GM12878 (cell line): ENCODE measurements at regions not wholly inside any gene's neighbourhood (a gene's known extent, or its start where the extent isn't known, plus 50 kb on each side); places are given as distances from the start of the nearest gene placed in this dataset.

Experiments used
- ATAC-seq: fragments of 200-7000 bp; cut with Tn5 transposase; 3 replicates; pipeline ENCODE4 v1.9.1; 2020; ENCODE audit warnings: mild to moderate bottlenecking, moderate library complexity
- BruUV-seq: library from RNA; stranded (reverse); fragments of 400-500 nt; replicated peaks from 2 replicates; lab custom pipeline; 2021; lab: Mats Ljungman, UMichigan
- CTCF ChIA-PET: fragments of 300-600 bp; sonication (Branson Sonifier 250); formaldehyde crosslinking; extraction: SDS; loops from one replicate; lab custom pipeline; 2021; ENCODE audit warnings: inconsistent platforms; lab: Yijun Ruan, JAX
- POLR2A ChIA-PET: fragments of 350-600 bp; formaldehyde crosslinking; extraction: SDS; loops from one replicate; lab custom pipeline; 2021; ENCODE audit warnings: inconsistent platforms; lab: Charles Lee
- RAD21 ChIA-PET: fragments of 300-600 bp; sonication (Branson Sonifier 250); formaldehyde crosslinking; loops from one replicate; lab custom pipeline; 2023; ENCODE audit warnings: antibody characterized with exemption; ENCODE audit not compliant: unreplicated experiment; lab: Charles Lee
- SMC1A ChIA-PET: fragments of 300-600 bp; sonication (Branson Sonifier 250); formaldehyde crosslinking; loops from one replicate; lab custom pipeline; 2023; ENCODE audit not compliant: unreplicated experiment, uncharacterized antibody; lab: Charles Lee
- DNase-seq: peaks from one replicate; pipeline ENCODE4 v3.0.0-alpha.2; 2011; ENCODE audit warnings: low read depth, low spot score
- FAIRE-seq: peaks from 3 replicates; lab custom pipeline; 2011; peaks lifted over from hg19 to GRCh38; lab: Jason Lieb, UNC
- H2AFZ ChIP-seq: 2 replicates; pipeline ENCODE4 v1.6.0; 2011; ENCODE audit warnings: low read depth, low read length, control low read depth; ENCODE audit not compliant: control insufficient read depth
- H3K27ac ChIP-seq: 2 replicates; pipeline ENCODE4 v1.5.1; 2011; ENCODE audit warnings: control low read depth; ENCODE audit not compliant: control insufficient read depth, insufficient read depth
- H3K27me3 ChIP-seq, 2 experiments: replicated peaks in 1 of 2; 2 replicates each; pipeline versions ENCODE4 v1.6.0 to v1.6.1; 2011; ENCODE audit warnings: low read length in 1 of 2; ENCODE audit not compliant: control insufficient read depth in 2 of 2, insufficient read depth in 2 of 2
- H3K36me3 ChIP-seq, 2 experiments: 2 replicates each; pipeline ENCODE4 v1.5.1; 2011; ENCODE audit warnings: low read length in 1 of 2; ENCODE audit not compliant: control insufficient read depth in 2 of 2, insufficient read depth in 2 of 2
- H3K4me1 ChIP-seq: 2 replicates; pipeline ENCODE4 v1.6.1; 2011; ENCODE audit warnings: mild to moderate bottlenecking, low read length, moderate library complexity, mixed read lengths; ENCODE audit not compliant: control insufficient read depth, insufficient read depth
- H3K4me2 ChIP-seq: 2 replicates; pipeline ENCODE4 v1.6.0; 2011; ENCODE audit warnings: control low read depth; ENCODE audit not compliant: control insufficient read depth, insufficient read depth
- H3K4me3 ChIP-seq: fragments of 200-600 bp; sonication (generic); 2 replicates; pipeline ENCODE4 v1.5.1; 2016
- H3K79me2 ChIP-seq: 2 replicates; pipeline ENCODE4 v1.6.0; 2011; ENCODE audit warnings: low read length; ENCODE audit not compliant: control insufficient read depth, insufficient read depth
- H3K9ac ChIP-seq: 2 replicates; pipeline ENCODE4 v1.8.0; 2011; ENCODE audit warnings: low read length, control low read depth, mixed read lengths; ENCODE audit not compliant: control insufficient read depth, insufficient read depth
- H3K9me3 ChIP-seq: replicated peaks from 3 replicates; pipeline ENCODE4 v1.5.1; 2011; ENCODE audit warnings: mild to moderate bottlenecking, low read length; ENCODE audit not compliant: control insufficient read depth, insufficient read depth
- H4K20me1 ChIP-seq: 2 replicates; pipeline ENCODE4 v1.6.0; 2011; ENCODE audit not compliant: control insufficient read depth, insufficient read depth
- E4F1 ChIP-seq: fragments of 450-650 bp; IDR thresholded peaks from 2 replicates; pipeline ENCODE4 v1.6.1; 2018; ENCODE audit warnings: borderline replicate concordance, mild to moderate bottlenecking; ENCODE audit not compliant: partially characterized antibody
- IKZF1 ChIP-seq: fragments of 450-650 bp; conservative IDR thresholded peaks from 2 replicates; pipeline ENCODE4 v1.6.1; 2017; ENCODE audit warnings: antibody characterized with exemption, mild to moderate bottlenecking
- IKZF2 ChIP-seq, 2 experiments: fragments of 450-650 bp; IDR thresholded peaks; 2 replicates each; pipeline ENCODE4 v1.6.1; 2017; ENCODE audit warnings: mild to moderate bottlenecking in 2 of 2, moderate library complexity in 2 of 2
- MLLT1 ChIP-seq: fragments of 450-650 bp; IDR thresholded peaks from 2 replicates; pipeline ENCODE4 v1.6.1; 2016; ENCODE audit warnings: mild to moderate bottlenecking
- PBX3 ChIP-seq: IDR thresholded peaks from 2 replicates; pipeline ENCODE4 v1.6.1; 2011; ENCODE audit warnings: mild to moderate bottlenecking, low read depth, low read length, moderate library complexity; ENCODE audit not compliant: insufficient replicate concordance
- TCF3 ChIP-seq: IDR thresholded peaks from 2 replicates; pipeline ENCODE4 v1.6.1; 2012; ENCODE audit warnings: low read depth, mild to moderate bottlenecking, low read length, borderline replicate concordance; ENCODE audit not compliant: insufficient read depth
- YY1 ChIP-seq: IDR thresholded peaks from 2 replicates; pipeline ENCODE4 v1.6.1; 2011; ENCODE audit warnings: low read depth, mild to moderate bottlenecking, low read length
- ZBTB4 ChIP-seq: fragments of 450-650 bp; formaldehyde crosslinking; IDR thresholded peaks from 2 replicates; pipeline ENCODE4 v1.4.0; 2022; ENCODE audit warnings: mild to moderate bottlenecking, moderate library complexity
- WGBS: methylation state at CpG from one replicate; pipeline ENCODE4 v1.1.6; 2016; ENCODE audit warnings: low lambda C conversion rate; ENCODE audit not compliant: insufficient replicate concordance, insufficient coverage; ENCODE audit errors: missing lambda C conversion rate; 5-methylcytosine and 5-hydroxymethylcytosine counted together
- in situ Hi-C: fragments of 300-500 bp; cut with MboI; formaldehyde crosslinking; loops from 9 replicates; pipeline ENCODE4 v1.14.3; 2018; ENCODE audit warnings: mixed read lengths
- intact Hi-C: fragments of 100-400 bp; cut with micrococcal nuclease; formaldehyde crosslinking; loops from one replicate; pipeline ENCODE4 v1.14.2; 2022; ENCODE audit not compliant: unreplicated experiment

- TF ChIP-seq YY1 (no peak), IKZF2 (IDR thresholded peaks at IDR 0.05) (no peak)
Measured at GRCh38 chr18:71068338-71068737, 779.5 kb downstream of the SOCS6 start (continued).

- intact Hi-C loops: no loop called here
- ATAC-seq (no peak), DNase-seq (no peak), FAIRE-seq (no peak)
- in situ Hi-C loops: no loop called here
- H3K27me3 ChIP-seq: no peaks in the 10 kb centered on the region
- POLR2A ChIA-PET: no interaction called here
- H3K4me1 ChIP-seq: no peaks in the 10 kb centered on the region
- H3K9ac ChIP-seq: no peak overlapping the region
- no TSS peak for BruUV-seq
- no peaks in the 10 kb centered on the region for H3K9me3 ChIP-seq
- SMC1A ChIA-PET: no interaction called here
- H3K27ac ChIP-seq: no peak overlapping the region
- CTCF ChIA-PET: no interaction called here
- RAD21 ChIA-PET: no interaction called here
- TF ChIP-seq IKZF2 (IDR thresholded peaks at IDR 0.05) (no peak), ZBTB4 (CRISPR knock-in tag) (no peak), IKZF1 (no peak), TCF3 (no peak), E4F1 (no peak), PBX3 (no peak), MLLT1 (no peak)
- TF ChIP-seq, all 136 proteins: peak for 0
- no peaks in the 10 kb centered on the region for H3K36me3 ChIP-seq
- WGBS: 41% methylated on average over 1 of the region's 1 CpG
- no peaks in the 10 kb centered on the region for H4K20me1 ChIP-seq
- H3K79me2 ChIP-seq: no peaks in the 10 kb centered on the region
- H2AFZ ChIP-seq: no peak overlapping the region
- no peak overlapping the region for H3K4me2 ChIP-seq
- H3K4me3 ChIP-seq: no peak overlapping the region
Measured at GRCh38 chr18:71049893-71050292, 761.0 kb downstream of the SOCS6 start.
